CMK (cell line): ENCODE measurements at regions not wholly inside any gene's neighbourhood (a gene's known extent, or its start where the extent isn't known, plus 50 kb on each side); places are given as distances from the start of the nearest gene placed in this dataset.

Experiments
- DNase-seq: peaks from one replicate; pipeline ENCODE4 v3.0.0-alpha.2; 2010; ENCODE audit warnings: low read depth

- DNase-seq, result no peak
Measured at GRCh38 chr3:24596626-24597025, 102.0 kb upstream of the THRB start.

DNA sequence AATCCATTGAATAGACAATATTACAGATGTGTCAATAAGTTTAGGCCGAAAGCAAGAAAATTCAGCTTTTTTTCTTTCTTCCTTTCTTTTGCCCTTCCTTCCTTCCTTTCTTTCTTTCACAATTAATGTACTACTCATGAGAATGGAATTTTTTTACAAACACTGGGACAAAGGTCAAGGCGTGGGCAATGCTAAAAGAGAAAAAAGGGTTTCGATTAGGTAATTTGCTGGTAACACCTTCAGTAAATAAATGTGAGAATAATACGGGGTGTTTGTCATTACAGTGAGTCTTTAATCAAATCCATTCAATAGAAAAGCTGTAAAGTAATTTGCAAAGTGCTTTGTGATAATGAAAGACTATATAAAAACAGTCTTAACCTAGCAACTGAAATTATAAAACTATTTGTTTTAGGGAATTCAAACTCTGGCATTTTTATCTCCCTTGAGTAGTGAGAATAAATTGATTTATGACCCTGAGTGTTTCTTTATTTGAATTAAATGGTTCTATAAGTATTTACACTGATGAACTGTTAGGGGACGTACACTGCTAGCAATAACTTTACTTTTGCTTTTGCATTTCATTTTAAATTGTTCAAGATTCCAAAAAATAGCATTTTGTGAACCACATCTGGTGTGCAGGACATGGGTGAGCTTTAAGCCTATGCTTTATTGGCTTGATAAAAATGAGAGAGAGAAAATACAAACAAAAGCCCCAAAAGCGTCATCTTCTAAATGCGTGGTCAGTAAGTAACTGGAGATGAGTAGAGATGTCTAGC lies 104.2 kb upstream of the THRB start:
- no peak for DNase-seq

GRCh38 chr3:24601066-24601939 lies 106.7 kb upstream of the THRB start:
- DNase-seq, result no peak

GRCh38 chr3:24604215-24604614 lies 109.6 kb upstream of the THRB start:
- DNase-seq, result no peak

DNA sequence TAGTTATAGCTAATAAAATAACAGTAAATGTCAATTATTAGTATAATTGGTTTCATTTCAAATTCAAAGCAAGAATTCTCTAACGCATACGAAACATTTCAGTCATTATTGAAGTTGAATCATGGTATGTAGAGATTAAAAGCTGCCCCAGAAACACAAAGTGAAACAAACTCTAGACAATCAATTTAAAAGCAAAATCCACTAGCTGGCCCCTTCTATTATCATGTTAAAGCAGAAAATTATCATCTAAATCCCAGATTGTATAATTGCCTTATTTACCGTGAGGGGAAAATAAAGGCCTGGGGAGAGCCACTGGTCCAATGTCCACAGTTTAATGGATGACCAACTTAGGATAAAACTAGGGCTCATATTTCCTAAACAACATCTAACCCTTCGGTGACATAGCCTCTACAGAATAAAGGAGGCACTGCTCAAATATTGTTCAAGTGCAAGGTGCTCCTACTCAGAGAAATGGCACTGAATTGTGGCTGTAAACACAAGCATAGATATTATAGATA lies 110.9 kb upstream of the THRB start:
- no peak for DNase-seq

DNA sequence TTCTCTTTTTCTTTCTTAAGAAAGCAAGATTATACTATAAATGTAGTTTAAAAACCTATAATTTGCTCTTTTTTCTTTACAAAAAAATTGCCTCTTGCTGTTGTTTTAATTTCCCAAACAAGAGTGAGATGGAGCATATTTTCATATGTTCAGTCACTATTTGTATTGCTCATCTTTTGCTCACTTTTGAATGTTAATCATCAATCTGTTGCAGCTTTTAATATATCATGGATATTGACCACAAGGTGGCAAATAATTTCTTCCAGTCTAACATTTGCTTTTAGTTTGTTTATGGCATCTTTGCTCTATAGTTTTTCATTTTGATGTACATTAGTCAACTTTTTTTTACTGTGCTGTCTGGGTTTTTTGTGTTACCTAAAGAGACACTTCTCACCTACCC lies 112.6 kb upstream of the THRB start:
- DNase-seq, result no peak

GRCh38 chr3:24608701-24609390 lies 114.2 kb upstream of the THRB start:
- DNase-seq, result no peak

DNA sequence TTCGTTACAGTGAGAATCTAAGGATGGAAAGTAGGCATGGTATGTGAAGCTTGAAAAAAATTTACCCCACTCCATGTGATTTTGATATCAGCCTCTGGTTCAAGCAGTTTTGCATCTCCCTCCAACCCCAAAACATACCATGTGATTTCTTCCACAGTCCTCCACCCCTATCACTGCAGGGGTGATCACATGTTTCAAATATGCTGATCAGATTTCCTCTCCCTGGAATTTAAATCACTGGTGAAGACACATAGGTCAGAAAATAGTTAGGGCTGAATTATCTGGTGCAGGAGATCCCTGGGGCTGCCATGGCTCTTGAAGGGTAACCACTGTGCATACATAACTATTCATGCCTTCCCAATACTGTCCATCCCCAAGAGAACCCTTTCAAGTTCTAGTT lies 119.7 kb upstream of the THRB start:
- no peak for DNase-seq

DNA sequence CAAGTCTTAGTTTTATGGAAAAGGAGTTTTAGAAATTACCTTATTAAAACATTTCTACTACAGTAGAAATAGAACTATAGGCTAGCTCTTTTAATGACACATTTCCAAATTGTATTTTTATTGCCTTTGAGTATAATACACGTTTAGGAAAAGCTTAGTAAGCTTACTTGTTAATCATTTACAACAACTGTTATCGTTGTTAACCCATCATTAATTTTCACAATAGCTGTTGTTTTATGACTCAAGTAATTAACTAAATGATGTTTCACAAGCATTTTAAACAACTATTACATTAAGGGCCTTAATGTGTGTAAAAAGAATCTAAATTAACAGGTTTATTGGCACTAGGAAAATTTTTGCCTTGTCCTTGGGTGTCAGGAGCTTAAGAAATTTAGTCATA lies 120.5 kb upstream of the THRB start:
- DNase-seq, result no peak

DNA sequence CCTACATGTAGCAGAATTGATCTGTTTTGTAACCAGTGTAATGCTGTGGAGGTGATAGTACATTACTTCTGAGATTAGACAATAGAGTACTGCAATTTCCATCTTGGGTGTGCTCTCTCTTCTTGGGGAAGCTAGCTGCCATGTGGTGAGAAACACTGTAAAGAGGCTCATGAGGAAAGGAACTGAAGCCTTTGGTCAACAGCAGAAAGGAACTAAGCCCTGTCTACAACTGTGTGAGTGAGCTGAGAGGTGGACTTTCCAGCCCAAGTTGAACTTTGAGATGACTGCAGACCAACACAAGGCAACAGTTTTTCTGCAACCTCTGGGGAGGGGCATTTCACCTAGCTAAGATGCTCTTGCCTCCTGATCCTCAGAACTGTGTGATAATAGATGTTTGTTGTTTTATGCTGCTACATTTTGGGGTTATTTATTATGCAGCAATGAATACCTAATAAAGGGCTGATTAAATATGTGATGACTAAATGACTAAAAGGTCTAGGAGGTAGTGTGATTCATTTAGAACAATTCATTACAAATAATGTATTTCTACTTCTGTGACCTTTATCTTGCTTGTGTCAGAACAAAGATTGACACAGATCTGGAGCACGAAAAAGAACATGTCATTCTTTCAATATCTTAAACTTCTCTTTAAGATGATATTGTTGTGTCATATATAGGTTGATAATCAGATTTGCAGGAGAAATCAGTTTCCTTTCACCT lies 121.6 kb upstream of the THRB start:
- no peak for DNase-seq

DNA sequence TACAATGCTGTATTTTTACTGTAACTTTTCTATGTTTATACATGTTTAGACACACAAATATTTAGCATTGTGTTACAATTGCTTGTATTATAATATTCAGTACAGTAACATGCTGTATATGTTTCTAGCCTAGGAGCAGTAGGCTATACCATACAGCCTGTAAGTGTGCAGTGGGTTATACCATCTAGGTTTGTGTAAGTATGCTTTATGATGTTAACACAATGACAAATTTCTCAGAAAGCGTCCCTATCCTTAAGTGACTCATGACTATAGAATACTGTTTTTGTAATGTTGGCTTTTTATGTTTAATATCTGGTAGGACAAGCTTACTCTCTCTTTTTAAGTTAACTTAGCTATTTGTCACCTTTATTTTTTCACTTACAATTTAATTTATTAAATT lies 127.5 kb upstream of the THRB start:
- no peak for DNase-seq

- no peak for DNase-seq
Measured at GRCh38 chr3:24622696-24623225, 128.1 kb upstream of the THRB start.

DNA sequence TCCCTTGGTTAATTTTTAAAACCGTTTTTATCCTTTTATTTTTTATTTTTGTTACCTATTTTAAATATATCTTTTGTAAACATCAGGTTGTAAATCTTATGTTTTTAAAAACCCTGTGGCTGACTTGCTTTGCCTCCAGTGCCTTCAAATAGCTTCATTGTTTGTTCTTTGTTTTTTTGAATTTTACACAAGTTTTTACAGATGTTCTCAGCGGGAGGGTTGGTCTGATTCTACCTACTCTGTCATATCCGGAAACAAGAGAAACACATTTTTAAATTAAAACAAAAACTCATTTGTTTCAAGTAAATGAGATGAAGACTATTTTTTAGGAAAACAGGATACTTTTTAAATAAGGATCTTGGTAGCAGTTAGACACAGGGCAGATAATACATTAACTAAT lies 129.0 kb upstream of the THRB start:
- DNase-seq, result no peak

- no peak for DNase-seq
Measured at GRCh38 chr3:24624938-24625681, 130.5 kb upstream of the THRB start.

DNA sequence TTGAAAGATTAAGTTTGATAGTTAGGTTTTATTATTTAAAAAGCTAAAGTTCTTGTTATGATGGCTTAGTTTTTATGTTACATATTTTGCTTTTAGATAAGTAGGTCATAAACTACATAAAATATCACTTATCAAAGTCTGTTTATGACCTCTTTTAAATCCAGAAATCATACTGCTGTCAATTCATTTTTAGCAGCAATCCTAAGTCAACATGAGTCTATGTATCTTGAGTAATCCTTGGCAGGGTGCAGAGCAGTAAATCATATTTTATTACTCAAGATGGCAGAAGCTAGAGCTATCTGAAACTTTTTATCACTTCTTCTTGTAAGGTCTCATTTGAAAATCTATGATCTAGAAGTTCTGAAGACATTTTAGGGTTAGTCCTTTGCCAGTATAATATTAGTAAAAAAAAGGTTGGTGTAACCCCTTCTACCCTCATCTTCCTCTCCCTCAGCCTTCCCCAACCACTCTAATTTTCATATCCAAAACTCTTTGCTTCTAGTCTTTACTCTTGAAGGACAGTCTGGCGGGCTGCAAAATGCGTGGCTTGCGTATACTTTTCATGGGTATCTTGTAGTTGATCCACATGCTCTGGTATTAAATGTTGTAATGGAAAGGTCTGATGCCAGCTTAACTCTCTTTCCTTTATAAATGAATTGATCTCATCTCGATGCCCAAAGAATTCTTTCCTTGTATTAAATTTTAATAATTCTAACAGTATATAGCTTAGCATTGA lies 134.0 kb upstream of the THRB start:
- DNase-seq, result no peak

- DNase-seq, result no peak
Measured at GRCh38 chr3:24631481-24631880, 136.8 kb upstream of the THRB start.

DNA sequence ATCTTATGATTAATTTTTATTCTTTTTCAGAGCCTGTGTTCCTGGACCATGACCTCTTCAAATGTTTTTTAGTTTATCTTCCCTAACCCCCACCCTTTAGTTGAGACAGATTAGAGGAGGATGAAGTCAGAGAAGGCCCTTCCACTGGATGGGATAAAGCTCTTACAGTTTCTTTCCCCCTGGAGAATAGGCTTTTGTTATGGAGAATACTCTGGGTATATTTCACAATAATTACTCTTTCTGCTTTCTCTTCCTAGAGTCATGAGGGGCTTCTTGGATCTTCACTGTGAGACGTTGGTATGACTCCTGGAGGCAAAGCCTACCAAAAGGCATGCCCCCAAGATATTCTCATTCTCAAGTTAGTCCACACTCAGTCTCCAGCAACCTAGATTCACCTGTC lies 144.4 kb upstream of the THRB start:
- DNase-seq, result no peak

DNA sequence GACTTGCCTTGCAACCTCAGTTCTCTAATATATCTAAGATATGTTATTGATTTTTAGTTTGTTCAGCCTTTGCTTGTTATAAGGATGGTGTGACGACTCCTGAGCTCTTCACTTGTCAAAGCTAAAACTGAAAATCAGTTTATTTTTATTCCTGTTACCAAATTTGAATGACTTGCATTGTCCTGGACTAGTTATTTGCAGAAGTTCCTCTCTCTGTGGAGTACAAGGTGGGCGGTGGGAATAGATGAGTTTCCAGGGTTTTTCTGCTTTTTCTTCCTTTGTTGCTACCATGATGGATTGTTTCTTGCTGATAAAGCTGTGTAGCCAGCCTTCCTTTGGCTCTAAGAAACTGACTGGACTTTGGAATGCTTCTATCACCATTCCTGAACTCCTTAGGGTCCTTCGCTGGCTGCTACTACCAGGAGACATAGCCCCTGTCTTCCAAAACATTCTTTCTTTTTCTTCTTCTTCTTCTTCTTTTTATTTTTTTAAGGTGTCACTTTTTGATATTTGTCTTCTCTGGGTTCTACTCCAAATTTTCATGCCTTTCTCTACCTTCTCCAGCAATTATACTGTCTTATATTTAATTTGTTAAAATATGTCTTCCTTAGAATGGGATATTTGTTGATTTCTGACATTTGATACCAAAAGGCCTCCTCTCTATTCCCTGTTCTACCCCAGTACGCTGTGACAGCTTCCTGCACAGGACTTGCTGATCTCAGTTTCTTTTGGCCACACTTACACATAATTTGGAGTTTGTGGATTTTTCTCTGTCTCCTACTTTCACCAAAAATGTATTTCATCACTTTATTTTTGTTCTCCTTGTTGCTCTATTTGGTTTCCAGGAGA lies 145.1 kb upstream of the THRB start:
- DNase-seq, result no peak

DNA sequence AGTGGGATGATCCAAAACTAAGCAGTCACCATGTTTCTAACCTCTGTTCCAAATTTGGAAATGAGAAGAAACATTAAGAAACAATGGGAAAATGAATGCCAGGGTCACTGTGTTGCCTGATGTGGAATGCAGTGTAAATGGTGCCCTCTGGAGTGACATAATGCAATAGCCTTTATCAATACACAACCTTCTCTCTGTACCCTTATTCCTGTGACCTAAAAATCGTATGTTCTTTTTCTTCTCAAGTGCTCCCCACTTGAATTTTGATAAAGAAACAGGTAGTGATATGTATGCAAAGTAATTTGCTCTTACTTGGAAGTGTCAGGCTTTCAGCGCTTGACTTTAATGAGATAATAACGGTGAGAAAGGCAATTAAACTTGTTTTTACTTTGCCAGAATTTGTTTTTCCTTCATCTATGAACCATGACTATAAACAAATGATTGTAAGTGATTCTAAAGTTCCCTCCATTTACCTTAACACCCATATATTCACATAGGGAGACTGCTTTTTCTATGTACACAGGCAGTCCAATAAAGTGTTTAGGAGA lies 145.8 kb upstream of the THRB start:
- no peak for DNase-seq
